H9 (cell line): ENCODE measurements at regions not wholly inside any gene's neighbourhood (a gene's known extent, or its start where the extent isn't known, plus 50 kb on each side); places are given as distances from the start of the nearest gene placed in this dataset.

Experiments used
- DNase-seq: peaks from one replicate; pipeline ENCODE4 v3.0.0-alpha.2; 2017
- H2AFZ ChIP-seq: one replicate; pipeline ENCODE4 v1.6.1; 2013; ENCODE audit warnings: mild to moderate bottlenecking, low read length, control low read depth, moderate library complexity
- H2AK5ac ChIP-seq: 2 replicates; pipeline ENCODE4 v1.6.1; 2013; ENCODE audit warnings: low read length, control low read depth, mixed read lengths; ENCODE audit not compliant: insufficient read length
- H2BK120ac ChIP-seq: one replicate; pipeline ENCODE4 v1.6.1; 2013; ENCODE audit warnings: low read depth, mild to moderate bottlenecking, low read length, control low read depth, inconsistent platforms; ENCODE audit not compliant: poor library complexity, severe bottlenecking
- H2BK12ac ChIP-seq: 2 replicates; pipeline ENCODE4 v1.6.1; 2013; ENCODE audit warnings: low read length, control low read depth, mixed read lengths, low read depth; ENCODE audit not compliant: insufficient read length
- H2BK15ac ChIP-seq: 2 replicates; pipeline ENCODE4 v1.6.1; 2013; ENCODE audit warnings: low read depth, low read length, control low read depth
- H2BK20ac ChIP-seq: one replicate; pipeline ENCODE4 v1.6.1; 2013; ENCODE audit warnings: low read depth, mild to moderate bottlenecking, low read length, control low read depth, inconsistent platforms; ENCODE audit not compliant: poor library complexity, severe bottlenecking
- H2BK5ac ChIP-seq: 2 replicates; pipeline ENCODE4 v1.6.1; 2013; ENCODE audit warnings: low read length, control low read depth, mixed read lengths; ENCODE audit not compliant: insufficient read length
- H3K14ac ChIP-seq: 2 replicates; pipeline ENCODE4 v1.6.1; 2013; ENCODE audit warnings: low read length, control low read depth; ENCODE audit not compliant: insufficient read depth
- H3K18ac ChIP-seq: 2 replicates; pipeline ENCODE4 v1.6.1; 2013; ENCODE audit warnings: low read depth, mild to moderate bottlenecking, mixed read lengths, low read length, control low read depth; ENCODE audit not compliant: insufficient read length
- H3K23ac ChIP-seq: 2 replicates; pipeline ENCODE4 v1.6.1; 2013; ENCODE audit warnings: low read length, control low read depth, mixed read lengths, low read depth; ENCODE audit not compliant: insufficient read length
- H3K23me2 ChIP-seq: 2 replicates; pipeline ENCODE4 v1.6.1; 2013; ENCODE audit warnings: low read depth, mild to moderate bottlenecking, mixed read lengths, low read length, control low read depth; ENCODE audit not compliant: insufficient read length, poor library complexity, severe bottlenecking
- H3K27ac ChIP-seq: 2 replicates; pipeline ENCODE4 v1.5.1; 2013; ENCODE audit warnings: low read length, control low read depth, mixed read lengths, low read depth; ENCODE audit not compliant: insufficient read length
- H3K27me3 ChIP-seq: 2 replicates; pipeline ENCODE4 v1.6.1; 2013; ENCODE audit warnings: low read length, control low read depth, inconsistent platforms; ENCODE audit not compliant: insufficient read depth
- H3K4ac ChIP-seq: 2 replicates; pipeline ENCODE4 v1.6.1; 2013; ENCODE audit warnings: low read depth, mild to moderate bottlenecking, control low read depth, inconsistent platforms, low read length, moderate library complexity
- H3K4me1 ChIP-seq: 2 replicates; pipeline ENCODE4 v1.6.1; 2013; ENCODE audit warnings: low read length, control low read depth, inconsistent platforms; ENCODE audit not compliant: insufficient read depth
- H3K4me2 ChIP-seq: 2 replicates; pipeline ENCODE4 v1.6.1; 2013; ENCODE audit warnings: low read length, control low read depth, mixed read lengths; ENCODE audit not compliant: insufficient read length, insufficient read depth
- H3K56ac ChIP-seq: 2 replicates; pipeline ENCODE4 v1.6.1; 2013; ENCODE audit warnings: low read depth, mild to moderate bottlenecking, mixed read lengths, low read length, control low read depth; ENCODE audit not compliant: insufficient read length
- H3K79me1 ChIP-seq: 2 replicates; pipeline ENCODE4 v1.6.1; 2013; ENCODE audit warnings: low read depth, mild to moderate bottlenecking, moderate library complexity, low read length, control low read depth, inconsistent platforms; ENCODE audit not compliant: insufficient read depth, poor library complexity, severe bottlenecking
- H3K79me2 ChIP-seq: 2 replicates; pipeline ENCODE4 v1.6.1; 2013; ENCODE audit warnings: low read length, control low read depth, inconsistent platforms; ENCODE audit not compliant: insufficient read depth
- H3K9ac ChIP-seq: 2 replicates; pipeline ENCODE4 v1.6.1; 2013; ENCODE audit warnings: low read length, control low read depth, mixed read lengths; ENCODE audit not compliant: insufficient read length; ENCODE audit errors: extremely low read depth
- H3K9me3 ChIP-seq: one replicate; pipeline ENCODE4 v1.6.1; 2013; ENCODE audit warnings: low read depth, low read length, inconsistent platforms; ENCODE audit not compliant: control insufficient read depth
- H3T11ph ChIP-seq: one replicate; pipeline ENCODE4 v1.6.1; 2013; ENCODE audit warnings: mild to moderate bottlenecking, low read length, control low read depth, inconsistent platforms
- H4K20me1 ChIP-seq: one replicate; pipeline ENCODE4 v1.6.1; 2013; ENCODE audit not compliant: control insufficient read depth, insufficient read length, insufficient read depth
- H4K5ac ChIP-seq: 2 replicates; pipeline ENCODE4 v1.6.1; 2013; ENCODE audit warnings: low read depth, mild to moderate bottlenecking, mixed read lengths, low read length, control low read depth; ENCODE audit not compliant: insufficient read length
- H4K8ac ChIP-seq: replicated peaks from 2 replicates; pipeline ENCODE4 v1.6.1; 2013; ENCODE audit warnings: low read length, control low read depth, mixed read lengths, low read depth; ENCODE audit not compliant: insufficient read length
- H4K91ac ChIP-seq: 2 replicates; pipeline ENCODE4 v1.6.1; 2013; ENCODE audit warnings: low read depth, mild to moderate bottlenecking, moderate library complexity, mixed read lengths, low read length, control low read depth; ENCODE audit not compliant: insufficient read length
- H3K27ac Mint-ChIP-seq, 3 experiments: 2 replicates in 2 of 3; 3 replicates in 1 of 3; pipeline ENCODE4 v1.8.0; 2020 to 2021; ENCODE audit warnings: mixed read lengths in 3 of 3, mild to moderate bottlenecking in 1 of 3, moderate library complexity in 1 of 3
- H3K27me3 Mint-ChIP-seq: 2 replicates; pipeline ENCODE4 v1.8.0; 2021; ENCODE audit warnings: low read depth, mild to moderate bottlenecking, moderate library complexity, mixed read lengths
- H3K36me3 Mint-ChIP-seq, 3 experiments: 2 replicates in 2 of 3; 3 replicates in 1 of 3; pipeline ENCODE4 v1.8.0; 2020 to 2021; ENCODE audit warnings: low read depth in 3 of 3, mixed read lengths in 3 of 3; ENCODE audit not compliant: insufficient read depth in 1 of 3
- H3K4me1 Mint-ChIP-seq, 2 experiments: 2 replicates each; pipeline ENCODE4 v1.8.0; 2020; ENCODE audit warnings: mixed read lengths in 2 of 2
- H3K4me3 Mint-ChIP-seq, 2 experiments: 2 replicates in 1 of 2; 3 replicates in 1 of 2; pipeline ENCODE4 v1.8.0; 2020 to 2021; ENCODE audit warnings: mild to moderate bottlenecking in 2 of 2, mixed read lengths in 2 of 2, moderate library complexity in 1 of 2
- H3K9me3 Mint-ChIP-seq, 2 experiments: 2 replicates in 1 of 2; 3 replicates in 1 of 2; pipeline ENCODE4 v1.8.0; 2020; ENCODE audit warnings: mild to moderate bottlenecking in 2 of 2, mixed read lengths in 2 of 2, moderate library complexity in 1 of 2
- WGBS: extraction: QIAGEN DNeasy Blood & Tissue Kit; methylation state at CpG from one replicate; pipeline ENCODE4 v1.1.7; 2013; ENCODE audit warnings: missing lambda C conversion rate, low lambda C conversion rate, mixed read lengths; ENCODE audit not compliant: insufficient read length; ENCODE audit errors: extremely low coverage; 5-methylcytosine and 5-hydroxymethylcytosine counted together
- TF ChIP-seq, protein P1 (sequence below): fragments of 200-600 bp; sonication (generic); conservative IDR thresholded peaks from 3 replicates; pipeline ENCODE4 v1.8.0; 2021; ENCODE audit warnings: antibody characterized with exemption, mild to moderate bottlenecking

DNA sequence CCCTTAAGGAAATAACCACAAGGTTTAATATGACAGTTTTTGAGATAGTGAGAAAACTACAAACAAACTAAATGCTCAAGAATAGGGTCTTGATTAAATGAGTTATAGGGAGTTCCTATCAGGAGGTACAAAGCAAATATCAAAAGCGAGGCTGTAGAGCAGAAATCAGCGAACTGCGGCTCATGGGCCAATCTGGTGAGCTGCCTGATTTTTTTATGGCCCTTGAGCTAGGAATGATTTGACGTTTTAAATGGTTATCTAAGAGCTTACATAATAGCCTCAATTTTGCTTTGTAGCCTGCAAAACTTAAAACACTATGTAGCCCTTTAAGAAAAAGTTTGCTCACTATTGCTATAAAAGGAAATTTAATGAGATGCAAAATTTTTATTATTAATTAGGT is 62.2 kb downstream of the XCL2 start:
- H3K23me2 ChIP-seq = no peaks in the 10 kb centered on the region
- no peaks in the 10 kb centered on the region; the same call in 1 of the 2 replicates for H3K79me2 ChIP-seq
- Mint-ChIP-seq H3K27me3 (no peaks in the 10 kb centered on the region), H3K4me3 (no peak overlapping the region), H3K4me1 (peaks cover 17% of the 10 kb centered on the region in 2 experiments), H3K36me3 (no peaks in the 10 kb centered on the region; a peak in 1 of 7 replicates), H3K9me3 (peaks cover 0 to 2% of the 10 kb centered on the region in 2 experiments; a peak in 1 of 5 replicates), H3K27ac (no peak overlapping the region)
- H2BK5ac ChIP-seq = no peak overlapping the region
- no CpG with 5 or more reads among the region's 4 CpGs for WGBS
- no peak overlapping the region for H2AFZ ChIP-seq
- H3K18ac ChIP-seq = no peak overlapping the region
- H3K4me1 ChIP-seq = peaks cover 11% of the 10 kb centered on the region
- no peak overlapping the region for H3K4ac ChIP-seq
- H3T11ph ChIP-seq = no peak overlapping the region
- H3K9me3 ChIP-seq = no peaks in the 10 kb centered on the region
- TF ChIP-seq, protein P1, sequence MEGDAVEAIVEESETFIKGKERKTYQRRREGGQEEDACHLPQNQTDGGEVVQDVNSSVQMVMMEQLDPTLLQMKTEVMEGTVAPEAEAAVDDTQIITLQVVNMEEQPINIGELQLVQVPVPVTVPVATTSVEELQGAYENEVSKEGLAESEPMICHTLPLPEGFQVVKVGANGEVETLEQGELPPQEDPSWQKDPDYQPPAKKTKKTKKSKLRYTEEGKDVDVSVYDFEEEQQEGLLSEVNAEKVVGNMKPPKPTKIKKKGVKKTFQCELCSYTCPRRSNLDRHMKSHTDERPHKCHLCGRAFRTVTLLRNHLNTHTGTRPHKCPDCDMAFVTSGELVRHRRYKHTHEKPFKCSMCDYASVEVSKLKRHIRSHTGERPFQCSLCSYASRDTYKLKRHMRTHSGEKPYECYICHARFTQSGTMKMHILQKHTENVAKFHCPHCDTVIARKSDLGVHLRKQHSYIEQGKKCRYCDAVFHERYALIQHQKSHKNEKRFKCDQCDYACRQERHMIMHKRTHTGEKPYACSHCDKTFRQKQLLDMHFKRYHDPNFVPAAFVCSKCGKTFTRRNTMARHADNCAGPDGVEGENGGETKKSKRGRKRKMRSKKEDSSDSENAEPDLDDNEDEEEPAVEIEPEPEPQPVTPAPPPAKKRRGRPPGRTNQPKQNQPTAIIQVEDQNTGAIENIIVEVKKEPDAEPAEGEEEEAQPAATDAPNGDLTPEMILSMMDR = no peak
- no peak overlapping the region for H2BK12ac ChIP-seq
- no peak for DNase-seq
- H3K27me3 ChIP-seq = no peaks in the 10 kb centered on the region
- no peak overlapping the region for H3K14ac ChIP-seq
- H3K23ac ChIP-seq = no peak overlapping the region
- no peak overlapping the region for H3K27ac ChIP-seq
- no peak overlapping the region for H4K8ac ChIP-seq
- no peak overlapping the region for H4K91ac ChIP-seq
- no peak overlapping the region for H2AK5ac ChIP-seq
- no peak overlapping the region for H3K9ac ChIP-seq
- H4K20me1 ChIP-seq = no peaks in the 10 kb centered on the region
- no peak overlapping the region for H2BK120ac ChIP-seq
- no peak overlapping the region for H3K56ac ChIP-seq
- no peak overlapping the region for H3K4me2 ChIP-seq
- no peaks in the 10 kb centered on the region for H3K79me1 ChIP-seq
- no peak overlapping the region for H2BK20ac ChIP-seq
- H2BK15ac ChIP-seq = no peak overlapping the region
- no peak overlapping the region for H4K5ac ChIP-seq
